Endothelial cell of umbilical vein (primary cell): ENCODE measurements at regions not wholly inside any gene's neighbourhood (a gene's known extent, or its start where the extent isn't known, plus 50 kb on each side); places are given as distances from the start of the nearest gene placed in this dataset.

Experiments
- BruUV-seq: library from RNA; stranded (reverse); fragments of 400-500 nt; replicated peaks from 2 replicates; lab custom pipeline; 2021; lab: Mats Ljungman, UMichigan
- CTCF ChIA-PET: fragments of 300-600, 350-600 bp; sonication (Branson Sonifier 250); formaldehyde crosslinking; loops from one replicate; lab custom pipeline; 2021; ENCODE audit warnings: antibody characterized with exemption, inconsistent platforms; lab: Charles Lee
- POLR2A ChIA-PET: fragments of 300-600, 350-600 bp; sonication (Branson Sonifier 250); formaldehyde crosslinking; loops from one replicate; lab custom pipeline; 2021; ENCODE audit warnings: antibody characterized with exemption, inconsistent platforms; lab: Charles Lee
- DNase-seq: peaks from one replicate; pipeline ENCODE4 v3.0.0-alpha.2; 2011; ENCODE audit warnings: low read depth, low spot score
- FAIRE-seq: peaks from 2 replicates; lab custom pipeline; 2011; peaks lifted over from hg19 to GRCh38; lab: Jason Lieb, UNC
- H2AFZ ChIP-seq: 2 replicates; pipeline ENCODE4 v1.6.0; 2012; ENCODE audit warnings: low read depth, low read length, control low read depth, inconsistent platforms
- H3K27ac ChIP-seq: 2 replicates; pipeline ENCODE4 v1.5.1; 2011; ENCODE audit warnings: low read depth, mild to moderate bottlenecking, control low read depth, low read length, moderate library complexity; ENCODE audit not compliant: insufficient read depth
- H3K27me3 ChIP-seq, 2 experiments: 2 replicates each; pipeline versions ENCODE4 v1.6.0 to v1.6.1; 2011; ENCODE audit warnings: low read length in 2 of 2, mixed read lengths in 1 of 2; ENCODE audit not compliant: control insufficient read depth in 2 of 2, insufficient read depth in 2 of 2
- H3K36me3 ChIP-seq, 2 experiments: 2 replicates in 1 of 2; 3 replicates in 1 of 2; pipeline ENCODE4 v1.5.1; 2011; ENCODE audit warnings: low read length in 2 of 2, mild to moderate bottlenecking in 1 of 2, moderate library complexity in 1 of 2; ENCODE audit not compliant: control insufficient read depth in 2 of 2, insufficient read depth in 2 of 2; ENCODE audit errors: extremely low read depth in 1 of 2
- H3K4me1 ChIP-seq: 3 replicates; pipeline ENCODE4 v1.5.1; 2011; ENCODE audit warnings: mild to moderate bottlenecking, low read length; ENCODE audit not compliant: control insufficient read depth, insufficient read depth; ENCODE audit errors: extremely low read depth
- H3K4me2 ChIP-seq: 2 replicates; pipeline ENCODE4 v1.6.1; 2011; ENCODE audit warnings: low read length, control low read depth, mixed read lengths; ENCODE audit not compliant: insufficient read depth
- H3K4me3 ChIP-seq, 3 experiments: fragments of 200-600 bp in 1 of 3; sonication (generic), shearing (Covaris generic) in 1 of 3; replicated peaks in 1 of 3; 2 replicates each; pipeline ENCODE4 v1.5.1; 2011 to 2016; ENCODE audit warnings: control low read depth in 3 of 3, low read length in 3 of 3, mild to moderate bottlenecking in 2 of 3, inconsistent platforms in 1 of 3, low read depth in 1 of 3, moderate library complexity in 1 of 3; ENCODE audit not compliant: insufficient read depth in 1 of 3
- H3K79me2 ChIP-seq: 2 replicates; pipeline ENCODE4 v1.6.0; 2012; ENCODE audit warnings: low read length, inconsistent platforms; ENCODE audit not compliant: control insufficient read depth, insufficient read depth
- H3K9ac ChIP-seq: replicated peaks from 2 replicates; pipeline ENCODE3; 2011; ENCODE audit warnings: low read length, control low read depth; ENCODE audit not compliant: insufficient read depth; ENCODE audit errors: extremely low read depth
- H3K9me1 ChIP-seq: replicated peaks from 3 replicates; pipeline ENCODE4 v1.6.0; 2011; ENCODE audit warnings: mild to moderate bottlenecking, low read length; ENCODE audit not compliant: control insufficient read depth, insufficient read depth; ENCODE audit errors: extremely low read depth
- H3K9me3 ChIP-seq: replicated peaks from 2 replicates; pipeline ENCODE4 v1.5.1; 2012; ENCODE audit warnings: low read length, inconsistent platforms; ENCODE audit not compliant: control insufficient read depth, insufficient read depth
- H4K20me1 ChIP-seq: replicated peaks from 2 replicates; pipeline ENCODE3; 2011; ENCODE audit warnings: mild to moderate bottlenecking, low read length; ENCODE audit not compliant: control insufficient read depth, insufficient read depth; ENCODE audit errors: extremely low read depth
- CTCF ChIP-seq, 2 donors: IDR thresholded peaks; 1 replicate in 1 of 2; 2 replicates in 1 of 2; pipeline ENCODE4 v1.5.1; 2011; ENCODE audit warnings: low read length in 2 of 2, mild to moderate bottlenecking in 2 of 2, moderate library complexity in 2 of 2, control low read depth in 1 of 2, inconsistent platforms in 1 of 2, low read depth in 1 of 2; ENCODE audit not compliant: insufficient read depth in 1 of 2; ENCODE audit errors: extremely low read depth in 1 of 2
- GATA2 ChIP-seq: IDR thresholded peaks from 2 replicates; pipeline ENCODE4 v1.7.0; 2011; ENCODE audit warnings: low read depth, mild to moderate bottlenecking, moderate library complexity, mixed read lengths, low read length; ENCODE audit not compliant: insufficient read length, insufficient read depth
- JUN ChIP-seq: IDR thresholded peaks from 2 replicates; pipeline ENCODE4 v1.6.1; 2011; ENCODE audit warnings: borderline replicate concordance, low read depth; ENCODE audit not compliant: insufficient read length, insufficient read depth
- MYC ChIP-seq: IDR thresholded peaks from one replicate; pipeline ENCODE4 v1.6.1; 2011; ENCODE audit warnings: mild to moderate bottlenecking, low read depth, low read length
- POLR2A ChIP-seq: IDR thresholded peaks from 2 replicates; pipeline ENCODE4 v1.6.1; 2012; ENCODE audit warnings: low read depth, mild to moderate bottlenecking, control low read depth, low read length
- dilution Hi-C: fragments of 300-500 bp; cut with MboI; formaldehyde crosslinking; loops from one replicate; pipeline ENCODE4 v1.15.0; 2019; ENCODE audit warnings: low sequenced_read_pairs; ENCODE audit not compliant: extremely low pct_ligation_motif_present
- intact Hi-C: fragments of 100-400 bp; cut with micrococcal nuclease; formaldehyde crosslinking; loops from one replicate; pipeline ENCODE4 v1.10.0; 2022

- no peaks in the 10 kb centered on the region for H3K79me2 ChIP-seq
- H4K20me1 ChIP-seq, result no peaks in the 10 kb centered on the region
- H3K9me1 ChIP-seq, result no peaks in the 10 kb centered on the region
- no peak for TF ChIP-seq GATA2
- no peaks in the 10 kb centered on the region for H3K36me3 ChIP-seq
- FAIRE-seq (no peak), DNase-seq (no peak)
- H3K9me3 ChIP-seq, result peaks cover 9% of the 10 kb centered on the region
- dilution Hi-C loops (no loop called here), intact Hi-C loops (no loop called here)
- no peaks in the 10 kb centered on the region for H3K4me1 ChIP-seq
- H3K4me2 ChIP-seq, result no peak overlapping the region
- no peak overlapping the region for H3K9ac ChIP-seq
- H3K27ac ChIP-seq, result no peak overlapping the region
- H3K4me3 ChIP-seq, result no peak overlapping the region
- no peak overlapping the region for H2AFZ ChIP-seq
- no peaks in the 10 kb centered on the region for H3K27me3 ChIP-seq
- CTCF ChIA-PET, result no interaction called here
- BruUV-seq, result no TSS peak
- POLR2A ChIA-PET, result no interaction called here
These were observed 421.0 kb upstream of the TSHZ3 start for GRCh38 chr19:31770223-31770622.

- no peak for FAIRE-seq
- no peak for TF ChIP-seq JUN
- TF ChIP-seq CTCF (IDR thresholded peaks at IDR 0.05; ENCODE audit: extremely low read depth in 1 of 2, insufficient read depth in 1 of 2, low read depth in 1 of 2, low read length in 2 of 2), result no peak
- TF ChIP-seq MYC, result no peak
- no peak for TF ChIP-seq POLR2A
- no TSS peak for BruUV-seq
These were observed 423.7 kb upstream of the TSHZ3 start for GRCh38 chr19:31772915-31773314.

More at GRCh38 chr19:31772915-31773314, 423.7 kb upstream of the TSHZ3 start:
- ChIA-PET POLR2A (no interaction called here), CTCF (no interaction called here)
- intact Hi-C loops, result no loop called here
- H3K27ac ChIP-seq, result no peak overlapping the region
- no peak overlapping the region for H2AFZ ChIP-seq
- no peak for DNase-seq
- no peak overlapping the region for H3K4me2 ChIP-seq
- H3K36me3 ChIP-seq, result no peaks in the 10 kb centered on the region
- no peaks in the 10 kb centered on the region for H3K9me1 ChIP-seq
- H3K9me3 ChIP-seq, result peaks cover 5% of the 10 kb centered on the region
- no peaks in the 10 kb centered on the region for H3K79me2 ChIP-seq
- no peak overlapping the region for H3K4me3 ChIP-seq
- no peaks in the 10 kb centered on the region for H3K4me1 ChIP-seq
- no peaks in the 10 kb centered on the region for H4K20me1 ChIP-seq
- H3K27me3 ChIP-seq, result no peaks in the 10 kb centered on the region
- dilution Hi-C loops, result no loop called here
- H3K9ac ChIP-seq, result no peak overlapping the region
